ENCODE measurements at regions not wholly inside any gene's neighbourhood (a gene's known extent, or its start where the extent isn't known, plus 50 kb on each side); places are given as distances from the start of the nearest gene placed in this dataset.

DNA sequence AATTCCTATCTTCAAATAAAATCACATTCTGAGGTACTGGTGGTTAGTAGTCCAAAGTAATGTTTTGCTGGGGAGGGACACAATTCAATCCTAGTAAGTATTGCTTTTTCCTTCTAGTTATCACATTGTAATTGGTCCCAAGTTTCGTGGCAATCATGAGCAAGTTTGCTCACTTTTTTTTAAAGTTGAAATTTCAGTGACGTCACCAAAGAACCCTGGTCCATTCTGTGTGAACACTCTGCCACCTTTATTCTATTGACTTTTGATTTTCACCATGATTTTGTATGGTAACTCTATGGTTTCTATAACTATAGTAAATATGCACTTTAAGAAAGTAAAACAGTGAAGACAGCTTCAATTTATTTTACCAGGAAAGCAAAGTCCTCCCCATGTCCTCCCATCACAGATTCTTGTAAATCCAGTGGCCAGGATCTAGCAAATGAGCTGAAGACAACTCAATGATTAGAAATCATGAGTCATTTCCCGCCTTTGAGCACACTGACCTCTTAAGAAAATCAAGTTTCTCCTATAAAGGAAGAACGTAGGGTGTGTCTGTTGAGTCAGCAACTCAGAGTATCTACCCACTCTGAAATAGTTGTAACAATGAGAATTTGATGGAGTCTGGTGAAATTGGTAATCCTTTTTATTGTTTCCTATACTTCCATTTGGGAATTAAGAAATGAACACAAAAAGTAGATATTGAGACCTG lies 1306.6 kb upstream of the PABPC4L start (continued):
- TF ChIP-seq POLR2AphosphoS5 (IDR thresholded peaks at IDR 0.05; ENCODE audit: low read depth, low read length) (no peak), CEBPB (IDR thresholded peaks at IDR 0.05; ENCODE audit: low read depth) (0 out of 2 replicates have a peak, but pooled peaks have one; percentile 37)

DNA sequence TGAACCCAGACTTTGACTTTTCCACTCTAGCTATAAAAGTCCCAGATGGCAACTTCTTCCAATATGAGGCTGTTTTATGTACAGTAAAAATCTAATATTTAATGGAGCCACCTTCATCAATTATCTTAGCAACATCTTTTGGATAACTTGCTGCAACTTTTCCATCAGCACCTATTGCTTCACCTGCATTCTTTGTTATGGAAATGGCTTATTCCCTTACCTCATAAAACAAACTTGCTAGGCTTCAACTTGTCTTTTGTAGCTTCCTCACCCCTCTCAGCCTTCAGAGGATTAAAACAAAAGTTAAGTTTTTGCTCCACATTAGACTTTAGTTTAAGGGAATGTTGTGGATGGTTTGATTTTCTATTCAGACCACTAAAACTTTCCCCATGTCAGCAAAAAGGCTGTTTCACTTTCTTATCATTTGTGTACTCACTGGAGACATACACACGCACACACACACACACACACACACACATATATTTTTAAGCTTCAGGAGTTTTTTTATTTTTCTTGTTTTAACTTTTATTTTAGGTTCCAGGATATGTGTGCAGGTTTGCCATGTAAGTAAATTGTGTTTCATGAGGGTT lies 1296.1 kb upstream of the PABPC4L start:
- H3K36me3 ChIP-seq (ENCODE audit: control insufficient read depth in 1 of 2, insufficient read depth in 2 of 2, low read length in 2 of 2) = no peaks in the 10 kb centered on the region
- no peak overlapping the region for H3K4me3 ChIP-seq (replicated peaks in 1 of 2; ENCODE audit: low read depth in 1 of 2, low read length in 2 of 2)
- intact Hi-C loops (cut with micrococcal nuclease) = no loop called here
- no peaks in the 10 kb centered on the region for H3K4me1 ChIP-seq (ENCODE audit: control insufficient read depth in 1 of 2, insufficient read depth in 2 of 2, low read length in 2 of 2)
- H3K9me2 ChIP-seq (ENCODE audit: insufficient read depth) = peaks cover 4% of the 10 kb centered on the region; the same call in 1 of the 2 replicates
- TF ChIP-seq, protein P1, sequence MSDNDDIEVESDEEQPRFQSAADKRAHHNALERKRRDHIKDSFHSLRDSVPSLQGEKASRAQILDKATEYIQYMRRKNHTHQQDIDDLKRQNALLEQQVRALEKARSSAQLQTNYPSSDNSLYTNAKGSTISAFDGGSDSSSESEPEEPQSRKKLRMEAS (IDR thresholded peaks at IDR 0.05) = no peak
- TF ChIP-seq TCF7L2 (IDR thresholded peaks at IDR 0.05; ENCODE audit: borderline replicate concordance, extremely low read depth, insufficient read depth, insufficient read length) = no peak
- TF ChIP-seq, protein P2, sequence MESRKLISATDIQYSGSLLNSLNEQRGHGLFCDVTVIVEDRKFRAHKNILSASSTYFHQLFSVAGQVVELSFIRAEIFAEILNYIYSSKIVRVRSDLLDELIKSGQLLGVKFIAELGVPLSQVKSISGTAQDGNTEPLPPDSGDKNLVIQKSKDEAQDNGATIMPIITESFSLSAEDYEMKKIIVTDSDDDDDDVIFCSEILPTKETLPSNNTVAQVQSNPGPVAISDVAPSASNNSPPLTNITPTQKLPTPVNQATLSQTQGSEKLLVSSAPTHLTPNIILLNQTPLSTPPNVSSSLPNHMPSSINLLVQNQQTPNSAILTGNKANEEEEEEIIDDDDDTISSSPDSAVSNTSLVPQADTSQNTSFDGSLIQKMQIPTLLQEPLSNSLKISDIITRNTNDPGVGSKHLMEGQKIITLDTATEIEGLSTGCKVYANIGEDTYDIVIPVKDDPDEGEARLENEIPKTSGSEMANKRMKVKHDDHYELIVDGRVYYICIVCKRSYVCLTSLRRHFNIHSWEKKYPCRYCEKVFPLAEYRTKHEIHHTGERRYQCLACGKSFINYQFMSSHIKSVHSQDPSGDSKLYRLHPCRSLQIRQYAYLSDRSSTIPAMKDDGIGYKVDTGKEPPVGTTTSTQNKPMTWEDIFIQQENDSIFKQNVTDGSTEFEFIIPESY (IDR thresholded peaks at IDR 0.05; ENCODE audit: extremely low read depth, insufficient replicate concordance, low read length) = no peak
- TF ChIP-seq SP1 (IDR thresholded peaks at IDR 0.05; ENCODE audit: low read depth) = no peak
- TF ChIP-seq JUND (IDR thresholded peaks at IDR 0.05) = no peak
- no peak for TF ChIP-seq ELF1 (IDR thresholded peaks at IDR 0.05; ENCODE audit: borderline replicate concordance, low read depth)
- TF ChIP-seq FOSL1 (IDR thresholded peaks at IDR 0.05; ENCODE audit: low read depth) = no peak
- no peak for TF ChIP-seq YY1 (IDR thresholded peaks at IDR 0.05; ENCODE audit: extremely low read depth, insufficient replicate concordance, low read depth, low read length)
- no peak for TF ChIP-seq POLR2AphosphoS5 (IDR thresholded peaks at IDR 0.05; ENCODE audit: low read depth, low read length)
- no peak for TF ChIP-seq EZH2phosphoT487 (IDR thresholded peaks at IDR 0.05; ENCODE audit: borderline replicate concordance)
- no peak for TF ChIP-seq ZNF274 (IDR thresholded peaks at IDR 0.05; ENCODE audit: low read depth, low read length)
- TF ChIP-seq CEBPB (IDR thresholded peaks at IDR 0.05; ENCODE audit: low read depth) = no peak
- H3K27ac ChIP-seq (ENCODE audit: low read depth, low read length) = no peak overlapping the region
- H2AFZ ChIP-seq (ENCODE audit: low read depth, low read length, poor library complexity, severe bottlenecking) = no peak overlapping the region
- no peaks in the 10 kb centered on the region for H3K79me2 ChIP-seq (ENCODE audit: insufficient read depth, low read length)
- BruUV-seq (replicated peaks) = no TSS peak
- DNase-seq (ENCODE audit: low read depth, low spot score) (no peak), ATAC-seq (no peak)
- CTCF ChIA-PET = no interaction called here
- RAD21 ChIA-PET (ENCODE audit: low non-redundant PET in 1 of 2, low total read pairs in 2 of 2, uncharacterized antibody in 2 of 2, unreplicated experiment in 2 of 2) = no interaction called here
- no peaks in the 10 kb centered on the region for H3K27me3 ChIP-seq (ENCODE audit: insufficient read depth, low read length)
- no peak overlapping the region for H3K9ac ChIP-seq (ENCODE audit: low read length)
- H3K9me3 ChIP-seq (ENCODE audit: control insufficient read depth in 1 of 2, insufficient read depth in 1 of 2, low read depth in 1 of 2, low read length in 2 of 2) = no peaks in the 10 kb centered on the region
- POLR2A ChIA-PET = no interaction called here
- H4K20me1 ChIP-seq (ENCODE audit: insufficient read depth) = no peaks in the 10 kb centered on the region
- H3K4me2 ChIP-seq (ENCODE audit: low read length) = no peak overlapping the region

Data from HCT116 (cell line).